Neural cell (in vitro differentiated cells): ENCODE measurements at regions not wholly inside any gene's neighbourhood (a gene's known extent, or its start where the extent isn't known, plus 50 kb on each side); places are given as distances from the start of the nearest gene placed in this dataset.

Experiments
- EP300 ChIP-seq: fragments of 450-650 bp; conservative IDR thresholded peaks from 2 replicates; pipeline ENCODE4 v1.6.1; 2014; ENCODE audit warnings: antibody characterized with exemption, mild to moderate bottlenecking, moderate library complexity; ENCODE audit not compliant: poor library complexity, severe bottlenecking
- POLR2AphosphoS5 ChIP-seq: IDR thresholded peaks from 2 replicates; pipeline ENCODE4 v1.6.1; 2012
- TF ChIP-seq, protein P1 (sequence below): fragments of 450-650 bp; IDR thresholded peaks from 2 replicates; pipeline ENCODE4 v1.5.1; 2014; ENCODE audit warnings: antibody characterized with exemption, mild to moderate bottlenecking, moderate library complexity; ENCODE audit not compliant: poor library complexity, severe bottlenecking

DNA sequence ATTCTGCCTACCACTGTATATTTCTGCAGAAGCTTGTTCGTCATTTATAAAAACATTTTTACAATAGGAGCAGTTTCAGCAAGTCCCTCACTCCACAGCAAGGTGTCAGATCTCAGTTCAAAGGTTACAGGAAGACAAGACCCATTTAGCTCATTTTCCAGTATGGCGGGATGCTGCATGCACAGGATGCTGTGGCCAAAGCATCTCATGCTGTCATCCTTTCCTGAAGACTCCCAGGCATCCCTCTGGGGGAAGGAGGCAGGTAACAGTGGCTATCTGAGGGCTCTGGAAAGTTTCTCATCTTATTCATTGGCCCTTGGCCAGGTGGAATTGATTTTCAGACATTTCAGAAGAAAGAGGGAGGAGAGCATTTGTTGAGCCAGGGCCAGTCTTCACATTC is 539.3 kb upstream of the CDH5 start:
- TF ChIP-seq EP300: no peak
- TF ChIP-seq, protein P1, sequence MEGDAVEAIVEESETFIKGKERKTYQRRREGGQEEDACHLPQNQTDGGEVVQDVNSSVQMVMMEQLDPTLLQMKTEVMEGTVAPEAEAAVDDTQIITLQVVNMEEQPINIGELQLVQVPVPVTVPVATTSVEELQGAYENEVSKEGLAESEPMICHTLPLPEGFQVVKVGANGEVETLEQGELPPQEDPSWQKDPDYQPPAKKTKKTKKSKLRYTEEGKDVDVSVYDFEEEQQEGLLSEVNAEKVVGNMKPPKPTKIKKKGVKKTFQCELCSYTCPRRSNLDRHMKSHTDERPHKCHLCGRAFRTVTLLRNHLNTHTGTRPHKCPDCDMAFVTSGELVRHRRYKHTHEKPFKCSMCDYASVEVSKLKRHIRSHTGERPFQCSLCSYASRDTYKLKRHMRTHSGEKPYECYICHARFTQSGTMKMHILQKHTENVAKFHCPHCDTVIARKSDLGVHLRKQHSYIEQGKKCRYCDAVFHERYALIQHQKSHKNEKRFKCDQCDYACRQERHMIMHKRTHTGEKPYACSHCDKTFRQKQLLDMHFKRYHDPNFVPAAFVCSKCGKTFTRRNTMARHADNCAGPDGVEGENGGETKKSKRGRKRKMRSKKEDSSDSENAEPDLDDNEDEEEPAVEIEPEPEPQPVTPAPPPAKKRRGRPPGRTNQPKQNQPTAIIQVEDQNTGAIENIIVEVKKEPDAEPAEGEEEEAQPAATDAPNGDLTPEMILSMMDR: no peak
- no peak for TF ChIP-seq POLR2AphosphoS5
